GM19438 (cell line): ENCODE measurements at regions not wholly inside any gene's neighbourhood (a gene's known extent, or its start where the extent isn't known, plus 50 kb on each side); places are given as distances from the start of the nearest gene placed in this dataset.
A peak's percentile ranks its signal among the peaks of the same experiment; 100 is the strongest.

Source experiments
- ATAC-seq: cut with Tn5 transposase; IDR thresholded peaks from one replicate; pipeline ENCODE4 v1.9.1; 2021; ENCODE audit warnings: low read depth; ENCODE audit not compliant: unreplicated experiment

GRCh38 chr7:47724335-47724982 is 142.5 kb upstream of the TNS3 start:
- ATAC-seq, result no peak

- no peak for ATAC-seq
These were observed 140.2 kb upstream of the TNS3 start for GRCh38 chr7:47722126-47722525.

GRCh38 chr7:47721670-47722069 is 139.8 kb upstream of the TNS3 start:
- no peak for ATAC-seq

- no peak for ATAC-seq
These were observed 139.0 kb upstream of the TNS3 start for GRCh38 chr7:47720907-47721244.

DNA sequence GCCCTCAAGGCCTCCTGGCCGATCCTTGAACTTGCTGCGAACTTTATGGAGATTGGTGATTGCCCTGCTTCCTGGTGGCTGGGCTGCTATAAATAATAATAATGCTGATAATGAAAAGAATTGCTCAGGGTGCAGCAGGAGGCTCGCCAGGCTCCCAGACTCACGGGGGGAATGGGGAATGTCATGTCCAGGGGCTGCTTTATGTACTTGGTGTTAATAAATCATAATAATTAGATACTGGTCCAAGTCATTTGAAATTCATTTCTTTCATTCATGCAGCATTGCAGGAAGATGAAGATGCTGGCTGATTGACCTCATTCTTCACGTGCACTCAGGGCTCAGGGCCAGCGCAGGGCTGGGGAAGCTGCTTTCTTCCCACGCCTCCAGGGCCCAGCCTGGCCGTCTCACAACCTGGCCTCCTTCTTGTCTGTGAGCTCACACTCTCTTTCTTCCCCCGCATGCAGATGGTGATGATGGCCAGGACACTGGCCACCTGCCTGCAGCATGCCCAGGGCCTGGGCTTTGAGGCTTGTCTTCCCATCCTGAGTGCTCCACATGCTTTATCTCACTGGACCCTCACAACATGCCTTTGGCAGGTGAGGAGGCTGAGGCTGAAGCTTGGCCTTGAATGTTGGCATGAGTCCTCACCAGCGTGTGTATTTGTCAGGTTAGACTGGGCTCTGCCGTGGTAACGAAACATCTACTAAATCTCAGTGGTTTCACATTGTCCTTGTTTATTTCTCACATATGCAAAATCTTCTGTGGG is 138.4 kb upstream of the TNS3 start:
- ATAC-seq, result peak; percentile 61

GRCh38 chr7:47719675-47720074 is 137.8 kb upstream of the TNS3 start:
- no peak for ATAC-seq

GRCh38 chr7:47715631-47716068 is 133.7 kb upstream of the TNS3 start:
- ATAC-seq, result peak; percentile 12

- ATAC-seq, result peak; percentile 100
These were observed 133.0 kb upstream of the TNS3 start for GRCh38 chr7:47714669-47715607.

DNA sequence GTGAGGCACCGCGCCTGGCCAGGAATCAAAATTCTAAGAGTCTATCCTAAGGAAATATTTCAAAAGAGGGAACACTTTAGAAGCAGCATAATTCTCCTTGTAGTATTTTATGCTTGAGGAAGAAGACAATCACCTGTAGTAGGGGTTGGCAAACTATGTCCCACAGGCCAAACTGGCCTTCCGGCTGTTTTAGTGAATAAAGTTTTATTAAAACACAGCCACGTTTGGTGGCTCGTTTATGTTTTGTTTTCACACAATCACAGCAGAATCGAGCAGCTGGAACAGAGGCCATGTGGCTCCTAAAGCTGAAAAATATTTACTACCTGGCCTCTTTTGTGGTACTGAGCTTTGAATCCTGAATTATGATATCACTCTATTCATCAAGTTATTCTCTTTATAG is 131.7 kb upstream of the TNS3 start:
- ATAC-seq, result no peak

DNA sequence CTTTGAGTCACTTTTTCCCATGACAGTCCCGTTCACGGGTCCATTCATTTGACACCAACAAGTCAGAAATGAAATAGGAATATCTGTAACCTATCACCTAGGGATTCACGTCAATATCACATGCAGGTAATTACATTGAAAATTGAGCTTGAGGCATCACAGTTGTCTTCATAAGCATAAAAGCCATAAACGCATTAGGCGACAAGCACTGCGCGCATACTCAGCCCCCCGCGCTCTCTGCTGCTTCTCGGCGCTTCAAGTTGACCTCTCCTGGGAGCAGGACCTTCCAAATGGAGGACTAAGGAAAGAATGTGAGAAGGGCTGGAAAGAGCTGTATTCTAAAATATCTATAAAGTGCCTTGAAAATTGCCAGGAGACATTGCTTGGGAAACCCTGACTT is 130.5 kb upstream of the TNS3 start:
- ATAC-seq, result no peak

DNA sequence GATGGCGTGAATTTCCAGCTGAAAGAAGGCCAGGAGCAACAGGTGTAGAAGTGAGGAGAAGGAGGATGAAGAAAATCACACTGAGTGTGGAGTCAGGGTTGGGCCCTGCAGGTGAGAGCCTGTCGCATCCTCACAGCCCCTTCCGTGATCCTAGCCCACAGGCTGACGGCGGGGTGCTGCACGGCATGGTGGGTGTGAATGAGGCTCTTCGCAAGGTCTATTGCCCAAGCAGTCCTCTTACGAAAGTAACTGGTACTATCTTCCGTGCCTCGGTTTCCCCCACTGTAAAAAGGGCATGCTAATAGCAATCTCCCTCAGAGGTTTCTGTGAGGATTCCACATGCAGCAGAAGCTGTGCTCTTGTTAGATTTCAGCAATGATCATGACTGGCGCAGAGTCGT is 129.9 kb upstream of the TNS3 start:
- no peak for ATAC-seq

DNA sequence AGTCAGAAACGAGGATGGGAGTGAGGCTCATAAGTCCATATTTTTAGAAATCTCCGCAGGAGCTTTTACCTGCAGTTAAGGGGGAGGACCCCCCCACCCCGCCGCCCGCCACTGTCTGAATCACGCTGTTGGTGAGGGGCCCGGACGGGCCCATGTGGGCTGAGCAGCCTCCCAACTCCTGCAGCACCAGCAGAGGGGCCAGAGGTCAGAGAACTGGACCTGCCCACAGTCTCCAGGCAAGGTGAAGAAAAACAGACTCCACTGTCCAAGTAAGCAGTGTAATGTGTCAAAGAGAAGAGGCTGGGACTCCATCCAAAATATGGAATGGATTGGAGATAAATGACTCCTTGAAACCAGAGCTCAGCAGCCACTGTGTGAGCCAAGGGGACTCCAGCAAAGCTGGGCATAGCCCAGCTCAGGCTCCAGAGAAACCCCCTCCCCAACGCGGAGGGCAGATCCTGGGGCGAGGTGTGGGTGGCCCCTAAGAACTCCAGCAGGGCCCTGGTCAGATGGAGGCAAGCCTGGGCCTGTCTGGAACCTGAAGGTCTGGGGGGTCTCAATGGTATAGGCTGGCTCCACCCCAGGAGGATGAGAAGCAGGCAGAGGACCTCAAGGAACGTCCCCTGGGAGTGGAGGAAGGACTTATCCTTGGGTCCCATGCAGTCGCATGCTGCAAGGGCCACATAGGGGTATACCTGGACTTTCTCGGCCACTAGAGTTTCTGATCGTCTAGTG is 128.5 kb upstream of the TNS3 start:
- no peak for ATAC-seq

DNA sequence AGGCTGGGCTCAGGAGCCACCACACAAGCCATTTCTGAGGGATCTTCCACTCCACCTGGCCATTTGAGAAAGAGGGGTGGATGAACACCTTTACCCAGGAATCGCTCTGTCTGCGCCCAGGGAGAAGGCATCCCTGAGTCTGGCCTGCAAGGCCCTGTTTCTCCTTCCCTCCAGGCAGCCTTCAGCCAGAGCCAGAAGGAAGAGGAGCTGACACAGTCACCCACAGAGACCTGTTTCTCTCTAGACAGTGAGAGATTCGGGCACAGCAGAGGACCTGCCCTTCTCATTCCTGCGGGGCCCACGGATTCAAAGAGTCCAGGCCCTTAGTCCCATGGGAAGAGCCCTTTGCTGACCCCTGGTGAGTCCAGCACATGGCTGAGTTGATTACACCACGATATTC is 127.5 kb upstream of the TNS3 start:
- no peak for ATAC-seq

DNA sequence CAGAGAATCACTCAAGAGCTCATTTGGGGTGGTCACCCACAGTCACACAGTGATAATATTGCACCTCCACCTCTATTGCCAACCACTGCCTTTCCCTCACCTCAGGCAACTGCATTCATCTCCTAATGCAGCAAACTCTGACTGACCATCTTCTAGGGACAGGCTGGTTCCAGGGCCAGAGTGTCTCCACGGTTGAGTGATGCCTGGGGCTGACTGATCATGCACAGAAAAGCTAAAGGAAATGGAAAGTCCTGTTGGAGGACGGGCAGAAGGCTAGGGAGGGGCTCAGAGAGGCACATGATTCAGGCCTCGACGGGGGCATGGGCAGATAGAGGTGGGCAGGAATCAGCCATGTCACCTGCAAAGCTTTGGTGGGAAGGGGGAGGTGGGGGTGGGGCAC is 127.1 kb upstream of the TNS3 start:
- no peak for ATAC-seq

DNA sequence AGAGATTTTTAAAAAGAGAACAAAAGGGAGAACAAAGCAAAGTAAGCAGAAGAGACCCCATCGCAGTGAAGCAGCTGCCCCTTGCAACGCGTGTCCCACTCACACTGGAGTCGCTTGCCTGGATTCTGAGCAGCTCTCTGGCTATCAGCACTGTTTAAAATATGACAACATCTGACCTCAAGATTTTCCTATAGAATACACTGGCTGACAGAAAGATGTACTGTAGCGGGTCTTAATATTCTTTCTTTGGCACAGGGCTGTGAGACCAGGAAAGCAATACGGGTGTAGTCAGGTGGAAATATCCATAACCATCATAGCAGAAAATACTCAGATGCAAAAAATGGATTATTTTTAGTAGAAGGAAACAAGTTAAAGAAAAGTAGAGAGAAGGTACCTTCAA is 125.7 kb upstream of the TNS3 start:
- no peak for ATAC-seq

GRCh38 chr7:47704936-47705335 is 123.0 kb upstream of the TNS3 start:
- ATAC-seq, result no peak

DNA sequence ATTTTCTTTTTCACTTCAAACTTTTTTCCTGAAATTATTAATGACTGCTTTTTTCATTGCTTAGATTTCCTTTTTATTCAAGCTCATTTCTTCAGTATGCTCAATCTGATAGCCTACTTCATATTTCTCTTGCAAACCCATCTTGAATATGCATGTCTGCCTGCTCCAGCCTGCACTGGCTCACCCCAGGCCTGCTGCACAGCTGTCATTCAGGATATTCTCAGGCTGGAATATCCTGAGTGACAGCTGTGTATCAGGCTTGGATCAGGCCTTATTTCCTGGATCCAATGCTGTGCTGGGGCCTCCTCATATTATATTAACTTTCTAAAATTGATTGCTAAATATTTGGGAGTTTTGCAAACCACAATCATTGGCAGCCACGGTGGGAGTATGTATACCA is 120.2 kb upstream of the TNS3 start:
- no peak for ATAC-seq

DNA sequence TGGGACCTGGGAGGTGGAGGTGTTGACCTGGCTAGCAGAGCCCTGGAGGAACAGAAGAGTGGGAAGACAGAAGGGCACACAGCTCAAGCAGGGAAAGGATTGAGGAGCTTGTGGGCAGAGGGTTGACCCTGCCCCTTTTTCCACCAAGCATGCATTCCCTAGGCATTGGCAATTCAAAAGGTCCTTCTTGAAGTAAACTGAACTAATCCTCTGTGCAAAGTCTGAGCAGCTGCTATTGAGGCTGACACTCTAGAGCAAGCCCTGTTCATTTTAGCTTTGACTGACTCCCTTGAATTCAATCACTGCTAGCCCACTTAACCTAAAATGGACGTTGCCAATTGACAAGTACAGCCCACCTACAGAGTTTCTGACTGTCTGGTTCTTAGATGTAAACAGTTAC is 116.5 kb upstream of the TNS3 start:
- ATAC-seq, result no peak

GRCh38 chr7:47697543-47697942 is 115.6 kb upstream of the TNS3 start:
- no peak for ATAC-seq

- no peak for ATAC-seq
These were observed 114.3 kb upstream of the TNS3 start for GRCh38 chr7:47696152-47696710.
